ENCODE measurements at regions not wholly inside any gene's neighbourhood (a gene's known extent, or its start where the extent isn't known, plus 50 kb on each side); places are given as distances from the start of the nearest gene placed in this dataset.
"Not testable (repeated sequence)": the region's sequence is repeated elsewhere in the genome, so short reads cannot be mapped to it uniquely, and the experiment has no call there.

DNA sequence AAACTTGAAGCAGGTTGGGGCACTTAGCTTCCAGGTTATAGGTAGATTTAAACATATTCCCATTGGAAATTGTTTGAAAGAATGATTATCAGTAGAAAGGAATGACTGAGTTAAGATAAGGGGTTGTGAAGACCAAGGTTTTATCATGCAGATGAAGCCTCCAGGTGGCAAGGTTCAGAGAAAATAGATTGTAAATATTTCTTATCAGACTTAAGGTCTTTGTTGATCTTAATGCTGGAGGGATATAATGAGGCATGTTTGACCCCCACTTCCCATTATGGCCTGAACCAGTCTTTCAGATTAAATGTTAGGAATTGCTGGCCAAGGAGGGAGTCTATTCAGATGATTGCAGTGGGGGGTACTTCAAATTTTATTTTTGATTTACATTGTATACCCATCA lies 1486.5 kb upstream of the PRR20A start:
- TF ChIP-seq, protein P1, sequence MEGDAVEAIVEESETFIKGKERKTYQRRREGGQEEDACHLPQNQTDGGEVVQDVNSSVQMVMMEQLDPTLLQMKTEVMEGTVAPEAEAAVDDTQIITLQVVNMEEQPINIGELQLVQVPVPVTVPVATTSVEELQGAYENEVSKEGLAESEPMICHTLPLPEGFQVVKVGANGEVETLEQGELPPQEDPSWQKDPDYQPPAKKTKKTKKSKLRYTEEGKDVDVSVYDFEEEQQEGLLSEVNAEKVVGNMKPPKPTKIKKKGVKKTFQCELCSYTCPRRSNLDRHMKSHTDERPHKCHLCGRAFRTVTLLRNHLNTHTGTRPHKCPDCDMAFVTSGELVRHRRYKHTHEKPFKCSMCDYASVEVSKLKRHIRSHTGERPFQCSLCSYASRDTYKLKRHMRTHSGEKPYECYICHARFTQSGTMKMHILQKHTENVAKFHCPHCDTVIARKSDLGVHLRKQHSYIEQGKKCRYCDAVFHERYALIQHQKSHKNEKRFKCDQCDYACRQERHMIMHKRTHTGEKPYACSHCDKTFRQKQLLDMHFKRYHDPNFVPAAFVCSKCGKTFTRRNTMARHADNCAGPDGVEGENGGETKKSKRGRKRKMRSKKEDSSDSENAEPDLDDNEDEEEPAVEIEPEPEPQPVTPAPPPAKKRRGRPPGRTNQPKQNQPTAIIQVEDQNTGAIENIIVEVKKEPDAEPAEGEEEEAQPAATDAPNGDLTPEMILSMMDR (IDR thresholded peaks at IDR 0.05), result no peak
- no peak for TF ChIP-seq POLR2A (IDR thresholded peaks at IDR 0.05)
- intact Hi-C loops (cut with DNase I), result no loop called here
- DNase-seq, result no peak

GRCh38 chr13:55660264-55660663 lies 1480.5 kb upstream of the PRR20A start:
- not testable (repeated sequence) for H3K27ac ChIP-seq, DNase-seq, H3K9me3 ChIP-seq, H3K4me3 ChIP-seq, H3K36me3 ChIP-seq, ATAC-seq, H3K27me3 ChIP-seq, H3K4me1 ChIP-seq
- WGBS, 4 donors, result 46 to 85% (median 70%) methylated on average over 5 of the region's 5 CpGs
- intact Hi-C loops (cut with DNase I), result loop anchor here in 1 of 10 donors (2.0 kb wide), 1 partner anchor 21 kb away; no protein-coding TSS in a partner anchor

More for the DNA sequence above, 1486.5 kb upstream of the PRR20A start:
- H3K4me3 ChIP-seq, result no peak overlapping the region
- H3K27ac ChIP-seq, result no peak overlapping the region
- no peak for ATAC-seq
- no peaks in the 10 kb centered on the region for H3K27me3 ChIP-seq
- H3K9me3 ChIP-seq, result no peaks in the 10 kb centered on the region
- H3K4me1 ChIP-seq, result no peaks in the 10 kb centered on the region
- H3K36me3 ChIP-seq, result no peaks in the 10 kb centered on the region

DNA sequence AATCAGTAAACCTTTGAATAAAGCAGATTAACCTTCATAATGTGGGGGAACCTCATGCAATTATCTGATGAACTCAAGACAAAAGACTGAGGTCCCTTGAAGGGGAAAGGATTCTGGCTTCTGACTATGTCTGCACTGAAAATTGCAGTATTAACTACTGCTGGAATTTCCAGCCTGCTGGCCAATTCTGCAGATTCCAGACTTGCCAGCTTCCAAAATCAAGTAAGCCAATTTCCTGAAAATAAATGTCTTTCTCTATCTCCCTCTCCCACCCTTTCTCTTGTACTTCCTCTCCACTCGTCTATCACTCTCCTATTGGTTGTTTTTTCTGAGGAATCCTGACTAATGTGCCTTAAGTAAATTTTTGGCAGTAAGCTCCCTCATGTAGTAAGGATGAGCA lies 1479.9 kb upstream of the PRR20A start:
- intact Hi-C loops (cut with DNase I), result loop anchor here in 1 of 10 donors (2.0 kb wide), 1 partner anchor 20 kb away; no protein-coding TSS in a partner anchor
- no peak for DNase-seq
- H3K9me3 ChIP-seq, result peaks cover 0 to 6% (median 0%) of the 10 kb centered on the region in 12 donors
- WGBS, 4 donors, result 19 to 35% (median 31%) methylated on average over 1 of the region's 1 CpG
- no peaks in the 10 kb centered on the region for H3K4me1 ChIP-seq
- TF ChIP-seq, protein P1 (IDR thresholded peaks at IDR 0.05), result no peak
- TF ChIP-seq POLR2A (IDR thresholded peaks at IDR 0.05), result no peak
- no peak overlapping the region for H3K27ac ChIP-seq
- ATAC-seq, result no peak
- H3K4me3 ChIP-seq, result no peak overlapping the region
- no peaks in the 10 kb centered on the region for H3K36me3 ChIP-seq
- no peaks in the 10 kb centered on the region for H3K27me3 ChIP-seq

DNA sequence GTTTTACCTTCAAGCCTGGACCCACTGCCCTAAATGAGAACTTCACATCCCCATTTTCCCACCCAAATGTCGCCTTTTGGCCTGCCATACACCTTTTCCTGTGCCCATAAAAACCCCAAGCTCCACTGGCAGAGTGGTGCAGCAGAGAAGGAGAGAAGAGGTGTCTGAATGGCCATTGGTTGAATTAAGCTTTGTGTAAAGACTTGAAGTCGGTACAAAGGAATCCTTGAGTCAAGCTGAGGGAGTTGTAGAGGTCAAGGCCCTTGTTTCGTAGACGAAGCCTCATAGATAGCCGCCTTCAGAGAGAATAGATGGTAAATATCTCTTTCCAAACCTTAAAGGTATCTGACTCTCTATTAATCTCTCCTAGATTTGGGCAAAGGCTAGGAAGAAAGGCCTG lies 1479.2 kb upstream of the PRR20A start:
- Histone ChIP-seq H3K27ac (no peak overlapping the region), H3K9me3 (peaks cover 0 to 8% (median 0%) of the 10 kb centered on the region in 12 donors), H3K4me3 (no peak overlapping the region), H3K4me1 (no peaks in the 10 kb centered on the region), H3K36me3 (no peaks in the 10 kb centered on the region), H3K27me3 (no peaks in the 10 kb centered on the region)
- no peak for DNase-seq
- 70 to 86% (median 75%) methylated on average over 5 of the region's 5 CpGs for WGBS, 4 donors
- no peak for ATAC-seq
- intact Hi-C loops (cut with DNase I), result loop anchor here in 1 of 10 donors (2.0 kb wide), 1 partner anchor 19 kb away; no protein-coding TSS in a partner anchor
- no peak for TF ChIP-seq POLR2A (IDR thresholded peaks at IDR 0.05)
- TF ChIP-seq, protein P1 (IDR thresholded peaks at IDR 0.05), result no peak

DNA sequence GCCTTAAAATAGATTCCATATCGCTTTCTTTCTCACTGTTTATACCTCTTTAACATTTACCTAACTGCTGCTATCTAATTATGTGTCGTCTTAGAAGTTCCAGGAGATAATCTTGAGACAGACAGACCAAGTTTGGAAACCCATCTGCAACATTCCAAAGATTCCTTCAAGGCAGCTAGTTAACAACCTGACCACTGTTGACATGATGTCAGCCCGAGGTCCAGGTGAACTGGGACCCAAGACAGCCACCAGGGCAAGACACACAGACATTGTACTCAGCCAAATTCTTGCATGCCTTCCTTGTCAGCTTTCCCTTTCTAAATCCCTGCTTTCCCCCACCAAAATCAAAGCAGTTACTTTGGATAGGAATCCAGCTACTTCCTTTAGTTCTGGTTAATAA lies 1476.5 kb upstream of the PRR20A start:
- H3K27ac ChIP-seq, result no peak overlapping the region
- H3K36me3 ChIP-seq, result no peaks in the 10 kb centered on the region
- H3K9me3 ChIP-seq, result peaks cover 0 to 8% (median 0%) of the 10 kb centered on the region in 12 donors
- H3K27me3 ChIP-seq, result no peaks in the 10 kb centered on the region
- no peaks in the 10 kb centered on the region for H3K4me1 ChIP-seq
- WGBS, 4 donors, result 13 to 30% (median 23%) methylated on average over 3 of the region's 3 CpGs
- no peak overlapping the region for H3K4me3 ChIP-seq
- no peak for ATAC-seq
- no peak for TF ChIP-seq POLR2A (IDR thresholded peaks at IDR 0.05)
- TF ChIP-seq, protein P1 (IDR thresholded peaks at IDR 0.05), result no peak
- intact Hi-C loops (cut with DNase I), result no loop called here
- no peak for DNase-seq

Measured in heart left ventricle (tissue), 16 donors.